GM12801 (cell line): ENCODE measurements at regions not wholly inside any gene's neighbourhood (a gene's known extent, or its start where the extent isn't known, plus 50 kb on each side); places are given as distances from the start of the nearest gene placed in this dataset.

Source experiments
- CTCF ChIP-seq: IDR thresholded peaks from one replicate; pipeline ENCODE4 v1.5.1; 2011; ENCODE audit warnings: control low read depth; ENCODE audit not compliant: insufficient read length; ENCODE audit errors: extremely low read depth

- no peak for TF ChIP-seq CTCF
These were observed 104.0 kb upstream of the FUT8 start for GRCh38 chr14:65308536-65308935.

DNA sequence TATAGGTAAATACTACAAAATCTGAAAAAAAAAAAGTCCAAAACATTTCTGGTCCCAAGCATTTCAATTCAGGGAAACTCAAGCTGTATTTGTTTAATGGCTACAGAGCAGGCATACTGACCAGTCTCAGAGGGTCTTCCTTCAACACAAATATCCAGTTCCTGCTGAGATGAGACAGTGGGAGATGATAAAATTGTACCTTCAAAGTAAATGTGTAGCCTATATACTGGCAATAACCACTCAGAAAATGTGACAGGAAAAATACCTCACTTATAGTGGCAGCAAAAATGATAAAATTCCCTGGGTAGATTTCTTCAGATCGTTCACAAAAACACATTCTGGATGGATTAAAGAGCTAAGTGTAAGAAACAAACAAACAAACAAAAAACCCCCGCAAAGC lies 102.0 kb upstream of the FUT8 start:
- TF ChIP-seq CTCF, result no peak

GRCh38 chr14:65312859-65313258 lies 99.7 kb upstream of the FUT8 start:
- TF ChIP-seq CTCF, result no peak

DNA sequence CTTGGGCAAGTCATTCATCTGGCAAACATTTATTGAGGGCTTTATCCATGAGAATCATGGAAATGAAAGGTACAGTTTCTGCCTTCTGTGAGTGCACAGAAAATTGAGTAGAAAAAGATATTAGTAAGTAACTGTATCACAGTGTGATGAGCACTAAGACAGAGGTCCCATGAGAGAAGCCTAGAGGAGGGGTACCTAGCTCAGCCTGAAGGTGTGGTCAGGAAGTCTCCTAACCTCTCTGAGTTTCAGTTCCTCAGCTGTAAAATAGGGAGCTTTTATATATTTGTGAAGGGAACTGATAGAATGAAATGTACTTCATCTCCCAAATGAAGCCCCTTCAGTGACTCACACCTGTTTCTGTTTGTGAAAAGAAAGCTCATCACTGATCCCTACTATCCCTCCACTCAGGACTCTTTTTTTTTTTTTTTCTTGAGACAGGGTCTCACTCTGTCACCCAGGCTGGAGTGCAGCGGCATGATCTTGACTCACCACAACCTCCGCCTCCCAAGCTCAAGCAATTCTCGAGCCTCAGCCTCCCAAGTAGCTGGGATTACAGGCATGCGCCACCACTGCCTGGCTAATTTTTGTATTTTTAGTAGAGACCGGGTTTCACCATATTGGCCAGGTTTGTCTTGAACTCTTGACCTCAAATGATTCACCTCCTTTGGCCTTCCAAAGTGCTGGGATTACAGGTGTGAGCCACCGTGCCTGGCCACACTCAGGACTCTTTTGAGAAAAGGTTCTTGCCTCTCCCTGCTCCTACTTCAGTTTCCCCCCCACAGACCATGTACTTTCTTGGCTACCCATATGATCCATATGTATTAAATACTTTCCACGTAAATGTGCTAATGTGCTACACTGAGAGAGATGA lies 93.7 kb upstream of the FUT8 start:
- TF ChIP-seq CTCF, result no peak

DNA sequence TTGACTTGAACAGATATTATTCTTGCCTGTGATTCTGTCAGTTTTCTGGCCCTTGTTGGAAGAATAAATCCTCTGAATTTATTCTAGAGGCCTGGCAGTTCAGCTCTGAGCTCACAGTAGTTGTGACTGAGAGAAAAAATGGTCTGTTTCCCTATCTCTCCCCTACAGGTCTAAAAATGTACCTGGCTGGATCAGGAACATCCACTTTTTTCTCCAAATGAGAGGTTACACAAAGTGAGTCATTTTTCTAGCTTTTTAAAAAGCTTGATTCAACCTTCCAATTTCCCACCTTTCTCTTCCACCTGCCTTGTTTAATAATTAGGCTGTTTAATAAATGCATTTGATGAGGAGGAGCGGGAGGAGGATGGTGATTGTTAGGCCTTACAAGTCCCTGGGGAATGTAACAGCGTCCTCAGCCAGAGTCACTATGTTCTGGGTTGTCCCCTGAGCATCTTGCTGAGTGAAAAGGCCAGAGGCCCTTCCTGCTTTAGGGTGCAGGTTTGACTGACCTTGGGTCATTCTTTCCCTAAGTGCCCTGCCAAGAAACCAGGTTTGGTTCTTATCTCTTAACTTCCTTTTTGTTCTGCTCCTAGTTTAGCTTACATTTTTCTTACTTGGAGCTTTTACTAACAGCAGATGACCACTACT lies 91.7 kb upstream of the FUT8 start:
- TF ChIP-seq CTCF, result no peak

- TF ChIP-seq CTCF, result no peak
These were observed 91.1 kb upstream of the FUT8 start for GRCh38 chr14:65321370-65321875.

- TF ChIP-seq CTCF, result no peak
These were observed 83.0 kb upstream of the FUT8 start for GRCh38 chr14:65329481-65329880.
